GM23338 (cell line): ENCODE measurements at regions not wholly inside any gene's neighbourhood (a gene's known extent, or its start where the extent isn't known, plus 50 kb on each side); places are given as distances from the start of the nearest gene placed in this dataset.

Experiments used
- CREB1 ChIP-seq: fragments of 250-450 bp; sonication (Bioruptor Pico); IDR thresholded peaks from 2 replicates; pipeline ENCODE4 v1.5.0; 2020; ENCODE audit warnings: low read depth, mild to moderate bottlenecking, moderate library complexity
- CTCF ChIP-seq, 2 experiments: fragments of 200-600 bp in 1 of 2; sonication (generic) in 1 of 2; conservative IDR thresholded peaks; 2 replicates each; pipeline versions ENCODE4 v1.5.1 to v1.6.1; 2016 to 2017; ENCODE audit warnings: antibody characterized with exemption in 2 of 2, low read depth in 2 of 2, mild to moderate bottlenecking in 2 of 2, moderate library complexity in 1 of 2
- EZH2 ChIP-seq: fragments of 200-600 bp; sonication (generic); IDR thresholded peaks from one replicate; pipeline ENCODE4 v1.8.0; 2017; ENCODE audit warnings: antibody characterized with exemption, mild to moderate bottlenecking, low read depth; ENCODE audit not compliant: unreplicated experiment
- EZH2phosphoT487 ChIP-seq: fragments of 200-600 bp; sonication (generic); IDR thresholded peaks from one replicate; pipeline ENCODE4 v1.8.1; 2018; ENCODE audit warnings: antibody characterized with exemption; ENCODE audit not compliant: unreplicated experiment
- JUNB ChIP-seq: IDR thresholded peaks from one replicate; pipeline ENCODE4 v1.6.1; 2016; ENCODE audit warnings: antibody characterized with exemption; ENCODE audit not compliant: unreplicated experiment
- NANOG ChIP-seq: IDR thresholded peaks from 2 replicates; pipeline ENCODE4 v1.6.1; 2016; ENCODE audit warnings: antibody characterized with exemption, borderline replicate concordance
- POLR2AphosphoS5 ChIP-seq: IDR thresholded peaks from 2 replicates; pipeline ENCODE4 v1.6.1; 2016; ENCODE audit warnings: antibody characterized with exemption, low read depth
- REST ChIP-seq: IDR thresholded peaks from one replicate; pipeline ENCODE4 v1.6.1; 2018; ENCODE audit warnings: antibody characterized with exemption; ENCODE audit not compliant: unreplicated experiment
- ZNF331 ChIP-seq: fragments of 250-450 bp; sonication (Bioruptor Pico); IDR thresholded peaks from 2 replicates; pipeline ENCODE4 v1.5.0; 2020; ENCODE audit warnings: low read depth, mild to moderate bottlenecking, moderate library complexity

- TF ChIP-seq CTCF (conservative IDR thresholded peaks at IDR 0.05; ENCODE audit: low read depth in 2 of 2) (no peak), REST (no peak), NANOG (no peak), EZH2 (no peak), CREB1 (CRISPR knock-in tag) (no peak), EZH2phosphoT487 (no peak), POLR2AphosphoS5 (no peak), ZNF331 (CRISPR knock-in tag) (no peak), JUNB (no peak)
These were observed 224.9 kb downstream of the MAT2B start for GRCh38 chr5:163730206-163730756.
